NCI-H1048 (cell line): ENCODE measurements at regions not wholly inside any gene's neighbourhood (a gene's known extent, or its start where the extent isn't known, plus 50 kb on each side); places are given as distances from the start of the nearest gene placed in this dataset.
"Not testable (repeated sequence)": the region's sequence is repeated elsewhere in the genome, so short reads cannot be mapped to it uniquely, and the experiment has no call there.

ENCODE experiments used
- DNase-seq: peaks from one replicate; lab custom pipeline; 2025; lab: John Stamatoyannopoulos, UW

DNA sequence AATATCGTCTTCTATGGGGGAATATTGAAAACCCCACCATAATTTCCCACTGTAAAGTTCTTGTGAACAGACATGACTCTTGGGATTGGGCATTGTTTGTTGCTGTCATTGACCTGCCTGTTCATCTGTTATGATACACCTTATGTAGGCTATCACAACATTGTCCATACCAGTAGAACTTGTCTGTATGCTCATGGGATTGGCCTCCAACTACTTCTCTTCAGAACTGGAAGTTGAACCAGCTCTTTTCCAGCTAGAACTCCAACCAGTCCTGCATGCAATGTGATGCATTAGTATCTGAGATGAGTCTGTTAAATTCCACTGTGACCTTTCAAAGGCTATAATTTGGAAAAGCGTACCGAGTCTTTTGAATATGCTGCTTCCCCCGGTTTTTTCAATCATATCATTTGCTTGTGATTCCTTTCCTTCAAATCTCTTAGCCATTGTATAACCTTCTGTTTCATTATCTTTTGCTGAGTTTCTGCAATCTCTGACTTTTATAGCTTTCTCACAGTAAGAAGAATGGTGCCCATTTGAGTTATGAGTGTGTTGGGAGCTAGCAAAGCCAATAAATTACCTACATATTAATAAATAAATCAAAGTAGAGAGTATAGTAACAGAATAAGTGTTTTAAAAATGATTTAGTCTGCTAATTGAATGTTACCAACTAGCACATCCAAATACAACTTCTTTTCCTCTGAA is 101.9 kb downstream of the PLK2 start:
- no peak for DNase-seq

DNA sequence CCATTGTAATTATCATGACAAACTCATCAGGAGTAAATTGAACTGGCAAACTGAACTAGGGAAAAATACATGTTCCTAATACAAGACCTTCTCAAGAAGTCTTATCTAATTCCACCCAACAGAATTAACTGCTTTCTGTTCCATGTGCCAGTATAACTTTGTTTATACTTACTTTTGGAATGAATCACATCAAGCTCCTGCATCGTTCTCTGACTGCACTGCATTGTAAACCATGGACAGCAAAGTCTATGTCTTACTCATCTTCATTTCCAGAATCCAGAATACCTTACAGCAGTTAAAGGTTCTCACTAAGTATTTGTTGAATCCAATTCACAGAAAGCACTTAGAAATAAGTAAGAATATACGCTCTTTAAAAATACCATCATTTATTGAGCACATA is 102.8 kb downstream of the PLK2 start:
- DNase-seq: no peak

DNA sequence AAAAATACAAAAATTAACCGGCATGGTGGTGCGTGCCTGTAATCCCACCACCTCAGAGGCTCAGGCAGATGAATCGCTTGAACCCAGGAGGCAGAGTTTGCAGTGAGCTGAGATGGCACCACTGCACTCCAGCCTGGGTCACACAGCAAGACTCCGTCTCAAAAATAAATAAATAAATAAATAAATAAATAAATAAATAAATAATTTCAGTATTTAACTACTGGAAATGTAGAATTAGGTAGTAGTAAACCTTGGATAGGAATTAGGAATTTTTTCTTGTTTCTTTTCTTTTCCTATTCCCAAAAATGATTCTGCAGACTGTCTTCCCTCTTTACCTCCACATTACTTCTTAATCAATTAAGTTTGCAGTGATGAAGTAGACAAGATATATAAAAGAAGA is 103.2 kb downstream of the PLK2 start:
- DNase-seq: no peak

DNA sequence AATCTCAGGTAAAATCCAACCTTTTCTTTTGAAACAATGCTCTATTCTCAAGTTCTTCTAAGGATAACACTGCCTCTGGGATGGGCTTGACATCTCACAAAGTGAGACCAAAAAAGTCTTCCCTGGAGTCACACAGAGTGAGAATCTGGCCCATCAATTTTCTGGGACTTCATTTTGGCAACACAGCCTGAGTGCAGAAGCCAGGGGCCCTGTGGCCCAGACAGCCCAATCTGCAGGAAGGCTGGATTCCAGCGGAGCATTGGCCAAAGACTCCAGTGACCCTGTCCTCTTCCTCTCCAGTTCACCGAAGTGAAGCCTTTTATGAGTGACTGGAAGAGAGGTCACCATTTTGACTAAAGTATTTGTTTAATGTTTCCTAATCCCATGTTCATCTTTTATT is 105.1 kb downstream of the PLK2 start:
- DNase-seq: no peak

DNA sequence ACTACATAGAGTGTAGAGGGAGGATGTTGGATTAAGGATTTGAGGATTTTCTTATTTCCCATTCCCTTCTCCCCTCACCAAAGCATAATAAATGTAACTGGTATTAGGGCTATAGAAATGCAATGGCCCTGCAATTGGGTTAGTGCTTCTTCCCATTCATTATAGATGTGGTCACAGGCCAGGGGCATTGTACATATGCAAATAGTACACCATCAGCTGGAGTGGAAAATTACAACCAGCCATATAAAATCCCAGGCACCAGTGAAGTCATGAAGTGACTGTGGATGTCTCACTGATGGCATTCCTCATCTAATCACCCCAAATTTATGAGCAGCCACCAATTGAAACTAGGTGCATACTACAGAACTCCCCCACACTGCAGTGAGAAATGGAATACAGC is 105.9 kb downstream of the PLK2 start:
- DNase-seq: no peak

DNA sequence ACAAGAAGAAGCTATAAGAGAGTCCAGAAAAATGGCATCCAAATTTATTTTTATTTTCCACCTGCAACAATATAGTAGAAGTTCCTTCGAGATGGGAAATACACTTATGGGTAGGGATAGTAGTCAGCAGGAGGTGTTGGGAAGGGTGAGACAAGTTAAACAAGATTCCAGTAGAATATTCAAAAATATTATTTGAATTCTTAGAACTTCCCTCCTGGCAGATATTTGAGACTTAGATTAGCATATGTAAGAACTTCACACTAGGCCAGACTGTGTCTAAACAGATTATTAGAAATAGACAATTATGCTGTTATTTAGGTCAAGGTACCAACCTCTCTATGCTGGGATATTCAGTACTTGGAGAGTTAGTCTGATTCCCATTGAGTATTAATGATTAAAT is 108.7 kb downstream of the PLK2 start:
- DNase-seq: no peak

DNA sequence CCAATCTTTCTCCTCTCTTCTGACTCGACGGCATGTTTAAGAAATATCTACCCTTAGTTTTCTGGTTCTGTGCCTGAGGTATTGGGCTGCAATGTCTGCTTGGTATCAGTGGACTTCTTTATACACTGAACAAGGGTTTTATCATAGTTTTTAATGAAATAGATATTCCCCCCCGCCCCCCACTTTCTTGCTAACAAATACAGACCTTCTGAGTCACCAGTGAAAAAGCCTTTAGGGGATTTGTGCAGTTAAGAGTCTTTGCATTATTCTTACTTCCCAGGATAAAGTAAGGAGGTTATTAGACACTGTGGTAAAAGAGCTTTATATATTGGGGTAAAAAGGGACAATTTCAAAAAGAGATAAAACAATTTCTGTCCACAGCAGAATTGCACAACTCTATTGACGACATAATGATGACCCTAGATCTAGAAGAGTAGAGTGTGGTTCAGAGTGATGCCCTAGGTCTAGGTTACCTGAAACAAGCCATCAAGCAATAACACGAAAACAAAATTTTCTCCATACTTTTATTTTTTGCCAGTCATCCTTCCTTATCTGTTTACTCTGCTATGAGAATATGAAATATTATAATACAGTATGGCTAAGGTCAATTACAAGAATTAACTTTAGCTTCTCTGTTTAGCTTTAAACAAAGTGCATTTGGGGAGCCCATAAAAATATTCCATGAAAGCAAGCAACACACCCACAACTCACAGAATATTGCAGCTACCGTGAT is 110.7 kb downstream of the PLK2 start:
- DNase-seq: no peak

DNA sequence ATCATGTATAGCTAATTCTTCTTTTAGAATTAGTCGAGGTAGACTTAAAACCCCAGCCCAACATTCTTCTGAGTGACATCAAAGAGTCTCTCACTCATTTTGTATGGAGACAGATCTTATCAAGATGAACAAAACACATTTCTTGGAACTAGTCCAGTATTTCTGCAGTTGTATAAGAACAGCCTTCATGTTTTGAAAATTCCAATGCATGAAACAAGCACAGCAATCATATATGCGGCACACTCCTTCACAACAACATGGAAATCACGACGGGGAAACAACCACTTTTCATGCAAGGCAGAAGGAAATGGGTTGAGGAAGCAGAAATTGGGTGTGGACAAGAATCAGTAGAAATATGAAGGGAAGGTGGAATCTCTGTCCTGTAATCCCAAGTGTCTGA is 113.8 kb downstream of the PLK2 start:
- no peak for DNase-seq

DNA sequence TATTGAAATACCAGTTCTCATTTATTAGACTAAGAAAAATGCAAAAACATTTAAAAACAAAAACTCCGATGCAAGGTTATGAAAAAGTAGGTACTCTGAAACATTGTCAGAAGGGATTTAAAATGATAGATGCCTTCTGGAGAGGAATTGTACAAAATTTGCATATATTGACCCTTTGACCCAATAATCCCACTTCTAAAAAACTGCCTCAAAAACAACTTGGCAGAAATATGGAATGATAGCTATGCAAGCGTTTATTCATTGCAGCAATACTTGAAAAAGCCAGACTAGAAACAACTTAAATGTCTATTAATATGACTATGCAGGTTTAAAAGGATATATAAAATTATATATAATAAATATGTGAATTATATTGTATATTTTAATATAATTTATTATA is 118.4 kb downstream of the PLK2 start:
- DNase-seq: no peak

DNA sequence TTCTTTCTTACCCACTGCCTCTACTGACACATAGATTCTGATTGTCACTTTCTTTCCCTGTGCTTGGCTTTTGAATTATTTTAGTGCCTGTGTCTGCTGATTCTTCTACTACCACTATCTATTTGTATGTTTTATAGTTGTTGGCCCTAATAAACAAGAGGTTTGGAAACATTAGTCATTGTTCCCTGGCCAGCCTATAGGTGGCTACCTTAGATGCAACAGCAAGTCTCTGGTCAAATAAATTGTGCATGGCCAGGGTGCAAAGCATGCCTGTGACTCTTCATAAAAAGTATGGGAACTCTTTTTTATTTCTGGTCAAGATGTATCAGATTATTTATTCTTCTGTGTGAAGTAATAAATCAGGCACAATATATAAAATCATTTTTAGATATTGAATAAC is 124.4 kb downstream of the PLK2 start:
- DNase-seq: no peak

DNA sequence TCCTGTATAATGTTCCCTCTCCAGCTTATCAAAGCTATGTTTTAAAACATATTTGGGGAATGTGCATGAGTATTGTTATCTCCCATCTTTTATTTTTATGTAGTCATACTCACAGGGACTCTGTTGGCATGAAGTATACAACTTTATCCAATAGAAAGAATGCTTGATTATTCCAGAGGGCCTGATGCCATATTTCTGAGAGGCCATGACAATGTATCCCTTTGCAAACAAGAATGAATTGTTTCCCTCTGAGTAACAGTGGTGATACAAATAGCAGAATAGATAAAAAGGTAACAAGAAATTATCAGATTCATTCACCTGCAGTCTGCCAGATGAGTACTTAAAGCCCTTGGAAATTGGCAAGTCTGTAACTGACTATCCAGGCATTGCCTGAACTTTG is 125.9 kb downstream of the PLK2 start:
- no peak for DNase-seq

DNA sequence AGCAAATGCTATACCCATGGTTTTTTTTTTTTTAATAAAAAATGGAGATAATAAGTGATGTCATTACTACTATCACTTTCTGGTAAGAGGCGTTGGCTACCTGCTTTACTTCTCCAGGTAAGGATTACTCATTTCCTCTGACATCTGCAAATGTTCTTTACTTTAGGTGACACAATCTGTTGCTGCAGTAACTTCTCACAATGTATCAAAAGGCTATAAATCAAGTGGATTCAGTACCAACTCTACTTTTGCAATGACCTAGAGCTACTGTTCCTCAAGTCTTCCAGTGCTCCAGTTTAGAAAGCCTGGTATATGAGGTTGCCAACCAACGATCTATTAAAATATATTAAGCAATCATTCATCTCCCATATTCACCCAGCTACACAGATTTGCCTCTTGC is 129.1 kb downstream of the PLK2 start:
- DNase-seq: no peak

DNA sequence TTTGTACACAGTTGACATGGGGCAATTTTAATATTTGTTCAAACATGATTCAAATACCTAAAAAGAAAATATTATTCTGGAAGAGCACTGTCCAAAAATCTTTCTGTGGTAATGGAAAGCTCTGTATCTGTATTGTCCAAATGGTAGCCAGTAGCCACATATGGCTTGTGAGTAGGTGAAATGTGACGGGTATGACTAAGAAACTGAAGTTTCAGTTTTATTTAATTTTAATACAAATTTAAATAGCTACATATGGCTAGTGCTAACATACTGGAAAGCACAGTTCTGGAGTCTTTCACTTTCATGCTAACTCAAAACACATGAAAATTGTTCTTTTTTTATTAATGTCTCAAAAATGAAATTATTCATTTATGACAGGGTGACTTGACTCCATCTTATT is 132.6 kb downstream of the PLK2 start:
- DNase-seq: no peak

DNA sequence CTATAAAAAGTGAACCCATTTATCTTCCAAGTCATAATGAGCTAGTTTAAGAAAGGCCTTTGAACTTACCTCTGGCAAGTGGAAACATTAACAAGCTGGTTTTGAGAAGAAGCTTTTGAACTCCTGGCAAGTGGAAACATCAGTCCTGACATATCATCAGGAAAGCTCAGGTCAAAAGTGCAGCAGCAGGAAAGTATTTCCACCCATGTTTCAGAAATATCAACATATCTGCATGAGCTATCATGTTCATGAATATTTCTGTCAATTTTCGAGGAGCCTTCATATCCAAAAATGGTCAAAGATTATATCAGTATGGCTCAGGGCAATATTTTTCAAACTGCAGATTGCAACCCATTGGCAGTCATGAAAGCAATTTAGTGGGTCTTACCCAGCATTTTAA is 133.9 kb downstream of the PLK2 start:
- DNase-seq: no peak

DNA sequence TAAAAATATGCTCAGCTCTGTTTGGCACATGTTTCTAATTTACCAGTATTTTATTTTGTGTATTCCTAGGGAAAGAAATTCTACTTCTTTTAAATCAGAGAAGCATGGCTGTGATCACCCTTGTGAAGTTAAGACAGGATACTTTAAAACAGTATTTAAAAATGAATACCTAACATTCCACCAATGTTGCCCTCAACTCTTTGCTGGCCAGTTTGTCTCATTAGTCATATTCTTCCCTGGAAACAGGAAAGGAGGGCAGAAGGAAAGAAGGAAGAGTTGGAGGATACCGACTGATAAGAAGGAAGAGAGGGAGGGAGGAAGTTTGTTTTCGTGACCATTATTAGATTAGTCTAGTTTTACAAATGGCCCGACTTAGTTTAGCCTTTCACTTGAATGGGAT is 137.4 kb downstream of the PLK2 start:
- DNase-seq: no peak

DNA sequence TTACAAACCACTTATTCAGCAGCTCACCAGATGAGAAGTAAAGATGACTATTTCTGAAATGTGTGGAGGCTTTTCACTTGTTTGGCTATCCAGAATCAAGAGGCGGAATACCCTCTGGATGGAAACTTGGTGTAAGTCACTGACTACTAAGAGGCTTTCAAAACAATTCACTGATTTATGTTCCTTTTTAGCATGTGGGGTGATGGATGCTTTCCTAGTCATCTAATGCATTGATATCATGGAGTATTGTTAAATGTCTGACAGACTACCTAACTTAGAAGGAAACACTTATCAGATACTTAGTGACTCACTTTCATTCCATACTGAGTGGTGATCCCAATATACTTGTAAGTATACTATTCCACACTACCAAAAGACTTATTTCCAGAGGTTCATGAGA is 141.4 kb downstream of the PLK2 start:
- no peak for DNase-seq

DNA sequence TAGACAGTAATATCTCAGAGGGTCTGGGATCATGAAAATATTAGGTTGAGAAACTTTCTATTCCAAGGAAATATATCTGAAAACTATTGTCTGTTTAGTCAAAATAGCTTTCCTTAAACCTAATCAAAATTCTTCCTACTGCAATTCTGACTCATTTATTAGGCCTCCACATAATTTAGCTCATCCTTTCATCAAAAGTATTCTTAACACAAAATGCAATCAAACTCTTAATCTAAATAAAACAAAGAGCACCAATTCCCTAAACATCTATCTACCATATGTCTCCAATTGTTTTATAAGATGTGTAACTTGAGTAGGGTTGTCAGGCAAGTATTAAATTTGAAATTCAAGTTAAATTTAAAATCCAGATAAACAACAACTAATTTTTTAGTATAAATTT is 142.1 kb downstream of the PLK2 start:
- DNase-seq: no peak

DNA sequence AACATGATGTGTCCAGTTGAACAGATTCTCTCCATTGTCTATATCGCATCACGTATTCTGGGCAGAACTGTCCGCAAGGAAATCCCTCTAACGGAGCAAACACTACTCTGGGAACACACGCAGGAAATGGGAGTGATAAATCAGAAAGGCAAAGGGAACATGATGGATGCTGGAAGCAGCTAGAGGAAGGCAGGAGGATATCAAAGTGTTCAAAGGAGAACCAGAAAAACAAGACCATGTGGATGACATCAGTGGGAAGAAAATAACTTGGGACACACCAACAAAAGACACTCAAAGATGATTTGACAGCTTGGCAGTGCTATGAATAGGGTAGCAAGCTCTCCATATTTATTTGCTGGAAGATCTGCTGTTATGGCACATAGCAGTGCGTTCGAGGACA is 142.9 kb downstream of the PLK2 start:
- no peak for DNase-seq

DNA sequence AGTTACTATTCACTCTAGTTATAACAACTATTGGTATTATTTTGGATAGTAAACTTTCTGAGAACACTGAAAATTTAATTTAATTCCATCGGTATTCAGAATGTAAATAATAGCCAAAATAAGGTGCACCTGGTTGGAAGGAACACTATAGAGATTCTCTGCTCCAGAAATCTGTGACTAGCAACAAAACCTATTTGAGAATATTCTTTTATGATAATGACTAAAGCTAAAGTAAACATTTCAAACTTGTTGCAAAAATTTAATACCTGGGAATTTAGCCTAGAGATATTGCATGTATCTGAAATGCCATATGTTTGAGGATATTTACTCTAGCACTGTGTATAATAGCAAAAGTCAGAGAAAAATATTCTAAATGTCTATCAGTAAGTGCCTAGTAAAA is 144.1 kb downstream of the PLK2 start:
- DNase-seq: no peak

DNA sequence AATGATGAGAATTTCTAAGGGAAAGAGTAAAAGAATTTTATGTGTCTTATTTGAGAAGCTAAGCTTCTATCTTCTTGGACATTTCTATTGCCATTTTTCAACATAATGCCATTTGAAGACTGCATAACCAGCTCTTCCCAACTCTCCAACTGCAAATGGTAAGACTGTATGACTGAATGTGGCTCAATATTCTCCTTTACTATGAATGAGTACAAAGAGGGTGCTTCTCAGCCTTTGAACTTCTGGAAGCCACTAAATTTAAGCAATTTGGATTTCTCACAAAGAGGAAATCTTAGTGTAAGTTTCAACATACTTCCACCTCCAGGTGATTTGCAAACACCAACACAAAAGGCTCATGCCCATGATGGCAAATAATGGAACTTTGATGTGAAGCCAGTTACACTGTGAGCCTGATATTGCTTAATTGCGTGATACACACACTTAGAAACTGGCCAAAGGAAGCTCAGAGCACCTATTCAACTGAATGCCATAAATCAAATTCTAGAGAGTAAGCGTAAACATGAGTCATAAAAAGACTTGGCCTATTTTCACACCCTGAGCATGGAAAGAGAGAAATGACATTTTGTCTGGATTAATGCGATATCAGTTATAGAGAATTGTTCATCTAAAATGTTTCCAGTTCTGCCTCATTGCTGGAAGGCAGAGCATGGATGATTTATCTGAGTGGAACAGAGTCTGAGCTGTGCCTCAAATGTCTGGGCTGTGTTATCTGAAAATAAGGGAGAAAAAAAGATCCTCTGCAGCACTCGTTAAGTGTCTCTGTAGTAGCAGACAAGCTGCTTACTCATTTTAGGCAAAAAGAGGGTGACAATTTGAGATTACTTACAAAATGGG is 145.3 kb downstream of the PLK2 start:
- DNase-seq: no peak

DNA sequence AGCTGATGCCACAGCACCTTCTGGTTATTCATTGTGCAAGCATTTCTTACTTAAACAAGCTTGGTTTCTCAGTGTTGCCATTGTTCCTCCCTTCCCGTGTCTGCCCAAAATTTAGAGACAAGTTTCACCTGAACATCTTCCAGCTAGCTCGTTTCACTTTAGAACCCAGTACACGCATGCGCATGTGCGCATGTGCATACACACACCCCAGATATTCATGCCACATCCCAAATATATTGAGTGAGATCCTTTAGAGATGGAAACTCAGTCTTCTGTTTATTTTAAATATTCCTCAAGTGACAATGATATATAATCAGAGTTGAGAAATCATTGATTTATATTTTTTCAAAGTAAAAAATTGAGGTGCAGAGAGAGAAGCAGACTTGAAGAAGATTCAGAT is 147.6 kb downstream of the PLK2 start:
- no peak for DNase-seq

DNA sequence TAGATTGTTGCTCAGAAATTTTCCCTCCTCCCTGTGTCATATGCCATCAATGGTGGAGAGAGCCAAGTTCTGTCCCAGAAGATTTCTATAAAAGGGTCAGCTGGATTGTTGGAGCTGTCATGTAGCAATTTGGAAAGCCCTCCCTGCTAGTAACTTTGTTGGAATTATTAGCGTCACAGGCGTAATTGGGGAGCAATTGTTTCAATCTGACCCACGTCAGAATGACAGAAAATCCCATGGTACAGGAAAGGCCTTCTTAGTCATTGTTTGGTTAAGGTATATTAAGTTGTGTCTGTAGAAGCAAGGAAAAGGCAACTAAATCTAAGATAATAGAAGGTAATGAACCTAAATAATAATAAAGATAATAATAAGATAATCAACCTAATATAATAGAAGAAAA is 148.4 kb downstream of the PLK2 start:
- no peak for DNase-seq

DNA sequence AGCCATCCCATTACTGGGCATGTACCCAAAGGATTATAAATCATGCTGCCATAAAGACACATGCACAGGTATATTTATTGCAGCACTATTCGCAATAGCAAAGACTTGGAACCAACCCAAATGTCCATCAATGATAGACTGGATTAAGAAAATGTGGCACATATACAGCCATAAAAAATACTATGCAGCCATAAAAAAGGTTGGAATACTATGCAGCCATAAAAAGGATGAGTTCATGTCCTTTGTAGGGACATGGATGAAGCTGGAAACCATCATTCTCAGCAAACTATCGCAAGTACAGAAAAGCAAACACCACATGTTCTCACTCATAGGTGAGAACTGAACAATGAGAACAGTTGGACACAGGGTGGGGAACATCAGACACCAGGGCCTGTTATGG is 151.5 kb downstream of the PLK2 start:
- not testable (repeated sequence) for DNase-seq
